ENCODE measurements at regions not wholly inside any gene's neighbourhood (a gene's known extent, or its start where the extent isn't known, plus 50 kb on each side); places are given as distances from the start of the nearest gene placed in this dataset.
"Not testable (repeated sequence)": the region's sequence is repeated elsewhere in the genome, so short reads cannot be mapped to it uniquely, and the experiment has no call there.

GRCh38 chr6:80537118-80537972 is 430.9 kb downstream of the BCKDHB start:
- no peak for DNase-seq

DNA sequence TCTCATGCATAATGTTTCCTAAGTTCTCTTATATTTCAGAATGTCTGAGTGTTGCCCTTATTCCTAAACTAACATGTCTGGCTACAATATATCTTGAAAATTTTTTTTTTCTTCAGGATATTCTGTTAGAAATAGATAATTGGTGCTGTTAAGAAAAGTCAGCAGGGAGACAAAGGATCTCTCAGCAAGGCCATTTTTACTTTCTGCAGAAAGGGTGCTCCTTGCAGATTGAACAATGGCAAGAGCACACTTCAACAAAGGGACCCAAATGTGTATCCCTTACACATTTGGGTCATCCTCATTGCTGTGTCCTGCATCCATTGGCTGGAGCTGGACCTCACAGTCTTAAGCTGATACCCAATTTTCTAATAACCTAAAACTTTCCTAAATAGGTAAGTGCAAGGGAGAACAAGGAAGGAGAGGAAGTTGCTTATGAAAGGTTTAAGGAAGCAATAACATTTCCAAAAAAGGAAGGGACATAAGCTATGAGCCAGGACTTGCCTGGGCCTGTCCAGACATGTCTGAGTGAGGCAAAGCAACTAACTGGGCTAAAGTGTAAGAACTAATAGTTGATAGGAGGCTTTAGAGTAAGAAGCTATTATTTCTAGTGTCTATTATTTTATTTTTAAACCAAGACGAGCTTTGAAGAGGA is 429.6 kb downstream of the BCKDHB start:
- DNase-seq = peak; percentile 34

DNA sequence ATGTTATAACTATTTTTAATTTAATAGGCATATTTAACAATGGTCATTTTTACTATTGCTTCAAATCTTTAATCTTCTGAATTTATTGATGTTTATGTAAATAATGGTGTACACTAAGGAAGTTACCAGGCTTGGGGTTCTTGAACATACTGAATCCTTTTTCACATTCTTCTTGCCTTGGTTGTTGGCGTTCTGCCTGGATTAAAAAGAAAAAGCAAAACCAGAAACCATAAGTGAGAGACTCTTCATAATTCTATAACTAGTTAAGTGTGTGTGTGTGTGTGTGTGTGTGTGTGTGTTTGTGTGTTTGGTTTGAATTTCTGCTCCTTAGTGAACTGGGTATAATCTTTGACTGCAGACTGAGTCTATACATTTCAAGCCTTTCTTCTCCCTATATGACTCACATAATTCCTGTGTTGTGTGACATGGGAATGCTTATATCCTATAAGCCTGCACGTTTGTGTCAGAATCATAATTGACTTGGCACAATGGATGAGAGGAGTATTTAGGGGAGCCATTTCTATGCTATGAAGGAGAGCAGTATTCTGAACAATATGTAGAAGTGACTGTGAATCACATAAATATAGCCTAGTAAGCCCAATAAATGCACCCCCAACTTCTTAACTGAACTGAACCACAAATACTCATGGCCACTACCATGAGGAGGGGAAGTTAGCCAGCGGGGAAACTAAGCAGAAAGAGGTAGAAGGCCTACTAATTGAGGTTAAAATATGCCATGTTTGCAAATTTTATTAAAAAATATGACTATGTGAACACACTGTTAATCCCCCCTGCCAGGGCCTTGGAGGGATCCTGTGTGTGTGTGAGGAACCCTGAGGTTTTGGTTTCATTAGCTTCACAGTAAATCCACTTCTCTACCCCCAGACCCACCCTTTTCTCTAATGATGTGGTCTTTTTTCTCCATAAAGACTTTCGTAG is 425.5 kb downstream of the BCKDHB start:
- DNase-seq = no peak

DNA sequence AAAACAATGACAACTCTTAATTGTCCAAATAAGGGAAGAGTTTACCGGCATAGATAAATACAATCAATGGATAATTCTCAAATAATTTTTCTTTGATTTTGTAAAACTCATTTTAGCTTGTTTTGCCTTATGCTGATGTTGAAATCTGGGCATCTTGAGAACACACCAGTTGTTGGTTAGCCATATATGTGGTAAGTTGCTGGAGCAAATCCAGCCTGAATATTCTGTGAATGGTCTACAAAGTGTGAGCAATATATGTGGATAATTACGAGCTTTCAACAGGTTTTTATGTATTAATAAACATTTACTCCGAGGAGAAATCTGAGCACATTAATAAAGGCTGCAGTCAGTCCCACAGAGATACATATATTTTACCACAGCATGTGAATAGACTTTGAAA is 423.6 kb downstream of the BCKDHB start:
- DNase-seq = no peak

- DNase-seq = no peak
These were observed 421.6 kb downstream of the BCKDHB start for GRCh38 chr6:80528115-80528514.

GRCh38 chr6:80527552-80528052 is 421.1 kb downstream of the BCKDHB start:
- DNase-seq = no peak

- DNase-seq = no peak
These were observed 417.1 kb downstream of the BCKDHB start for GRCh38 chr6:80523531-80523997.

GRCh38 chr6:80523010-80523409 is 416.5 kb downstream of the BCKDHB start:
- DNase-seq = no peak

DNA sequence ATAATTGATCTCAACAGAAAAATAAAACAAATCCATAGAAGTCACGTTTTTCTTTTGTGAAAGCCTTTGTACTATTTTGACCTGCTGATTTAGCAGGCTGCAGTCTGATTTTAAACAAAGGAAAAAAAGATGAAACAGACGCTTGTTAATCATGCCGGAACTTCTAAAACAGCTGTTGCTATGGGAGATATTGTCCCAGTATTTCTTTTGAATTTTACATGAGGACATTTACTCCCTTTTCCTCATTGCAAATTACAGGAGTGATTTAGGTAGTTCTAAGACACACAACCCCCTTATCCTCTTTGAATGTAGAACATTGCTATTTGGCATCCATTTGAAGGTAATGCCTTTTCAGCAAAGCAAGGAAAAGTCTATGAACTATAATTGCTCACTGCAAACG is 416.1 kb downstream of the BCKDHB start:
- DNase-seq = no peak

GRCh38 chr6:80519811-80520594 is 413.5 kb downstream of the BCKDHB start:
- peak; percentile 77 for DNase-seq

GRCh38 chr6:80517525-80517924 is 411.1 kb downstream of the BCKDHB start:
- no peak for DNase-seq

DNA sequence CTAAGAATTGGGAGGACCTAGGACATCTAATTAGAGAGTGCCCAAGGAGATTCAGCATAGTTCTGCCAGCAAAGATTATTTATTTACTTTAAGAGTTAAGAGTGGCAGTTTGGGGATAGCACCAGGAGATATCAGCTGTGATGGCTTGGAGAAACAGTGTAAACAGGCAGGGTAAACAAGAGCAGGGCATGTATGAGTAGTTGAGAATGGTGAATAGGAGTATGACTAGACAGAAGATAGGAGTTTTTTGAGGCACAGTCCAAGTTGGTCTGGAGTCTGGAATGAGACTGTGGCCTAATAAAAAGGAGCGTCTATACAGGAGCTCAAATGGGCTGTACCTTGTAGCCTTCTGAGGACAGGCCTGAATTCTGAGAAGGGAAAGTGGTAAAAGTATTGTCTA is 404.1 kb downstream of the BCKDHB start:
- DNase-seq = not testable (repeated sequence)

DNA sequence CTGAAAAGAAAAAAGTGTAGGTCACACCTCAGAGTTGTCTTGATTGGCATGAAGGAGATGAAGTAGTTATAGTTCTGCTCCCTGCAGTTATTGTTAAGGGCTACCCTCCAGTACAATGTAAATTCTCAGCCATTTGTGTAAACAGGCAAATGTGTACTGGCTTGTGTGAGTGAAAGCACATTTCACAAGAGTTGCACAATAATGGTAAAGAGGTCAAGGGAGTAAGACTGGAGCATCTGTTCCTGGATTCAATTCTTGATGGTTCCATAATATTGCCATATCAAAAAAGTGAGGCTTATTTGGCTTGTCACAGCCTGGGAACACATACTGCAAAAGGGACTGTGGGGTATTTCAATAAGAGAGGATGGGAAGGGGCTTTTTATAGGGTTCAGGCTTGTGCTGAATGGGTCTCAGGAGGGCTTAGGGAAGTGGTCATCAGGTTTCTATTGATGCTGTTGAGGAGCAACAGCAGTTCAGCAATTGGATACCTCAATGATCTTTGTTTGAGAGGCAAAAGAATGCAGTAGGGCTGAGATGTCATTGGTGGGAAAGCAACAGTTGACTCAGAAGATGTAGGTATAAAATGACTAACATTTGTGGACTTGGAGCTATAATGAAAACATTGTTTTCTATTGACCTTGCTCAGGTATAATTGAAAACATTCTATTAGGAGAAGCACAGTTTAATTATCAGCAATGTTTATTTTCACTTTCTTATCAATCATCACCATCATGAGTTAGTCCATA is 402.6 kb downstream of the BCKDHB start:
- peak; percentile 58 for DNase-seq

DNA sequence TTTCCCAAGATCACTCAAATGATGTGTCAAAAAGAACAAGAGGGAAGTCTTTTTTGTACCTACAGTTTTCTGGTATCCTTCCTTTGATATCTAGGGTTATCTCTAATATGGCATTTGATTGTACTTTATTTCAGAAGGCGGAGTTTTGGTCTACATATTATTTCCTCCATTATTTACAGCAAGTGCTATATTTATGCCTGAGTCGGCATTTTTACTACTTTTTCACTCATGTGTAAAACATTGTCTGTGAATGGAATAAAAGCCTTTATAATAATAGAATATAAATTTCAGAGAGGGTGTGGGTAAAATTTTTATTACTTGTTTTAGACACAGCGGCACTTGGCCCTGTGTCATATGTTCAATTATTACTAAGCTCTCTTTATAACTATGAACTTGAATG is 398.4 kb downstream of the BCKDHB start:
- DNase-seq = no peak

DNA sequence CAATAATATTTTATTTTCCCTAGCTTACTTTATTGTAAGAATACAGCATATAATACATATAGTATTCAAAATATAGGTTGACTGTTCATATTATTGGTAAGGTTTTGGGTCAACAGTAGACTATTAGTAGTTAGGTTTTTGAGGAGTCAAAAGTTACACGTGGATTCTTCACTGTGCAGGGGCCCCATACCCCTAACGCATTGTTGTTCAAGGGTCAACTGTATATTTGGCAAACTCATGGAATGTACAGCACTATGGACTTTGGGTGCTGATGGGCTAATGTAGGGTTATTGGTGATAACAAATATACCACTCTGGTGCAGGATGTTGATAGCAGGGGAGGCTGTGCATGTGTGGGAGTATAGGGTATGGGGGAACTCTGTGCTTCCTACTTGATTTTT is 397.2 kb downstream of the BCKDHB start:
- no peak for DNase-seq

DNA sequence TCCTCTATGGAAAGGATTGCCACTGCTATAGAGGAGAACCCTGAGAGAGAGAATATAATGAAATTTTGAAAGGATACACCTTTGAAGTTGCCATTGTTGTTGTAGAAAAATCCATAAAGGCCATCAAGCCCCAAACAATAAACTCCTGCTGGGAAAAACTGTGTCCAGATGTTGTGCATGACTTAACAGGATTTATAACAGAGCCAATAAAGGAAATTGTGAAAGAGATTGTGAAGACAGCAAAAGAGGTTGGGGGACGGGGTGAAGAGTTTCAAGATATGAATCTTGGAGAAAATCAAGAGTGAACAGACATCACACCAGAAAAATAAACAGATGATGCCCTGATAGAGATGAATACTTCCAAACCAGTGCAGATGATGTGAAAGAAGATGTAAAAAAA is 396.4 kb downstream of the BCKDHB start:
- no peak for DNase-seq

GRCh38 chr6:80501636-80502035 is 395.2 kb downstream of the BCKDHB start:
- no peak for DNase-seq

GRCh38 chr6:80497696-80498486 is 391.4 kb downstream of the BCKDHB start:
- not testable (repeated sequence) for DNase-seq

DNA sequence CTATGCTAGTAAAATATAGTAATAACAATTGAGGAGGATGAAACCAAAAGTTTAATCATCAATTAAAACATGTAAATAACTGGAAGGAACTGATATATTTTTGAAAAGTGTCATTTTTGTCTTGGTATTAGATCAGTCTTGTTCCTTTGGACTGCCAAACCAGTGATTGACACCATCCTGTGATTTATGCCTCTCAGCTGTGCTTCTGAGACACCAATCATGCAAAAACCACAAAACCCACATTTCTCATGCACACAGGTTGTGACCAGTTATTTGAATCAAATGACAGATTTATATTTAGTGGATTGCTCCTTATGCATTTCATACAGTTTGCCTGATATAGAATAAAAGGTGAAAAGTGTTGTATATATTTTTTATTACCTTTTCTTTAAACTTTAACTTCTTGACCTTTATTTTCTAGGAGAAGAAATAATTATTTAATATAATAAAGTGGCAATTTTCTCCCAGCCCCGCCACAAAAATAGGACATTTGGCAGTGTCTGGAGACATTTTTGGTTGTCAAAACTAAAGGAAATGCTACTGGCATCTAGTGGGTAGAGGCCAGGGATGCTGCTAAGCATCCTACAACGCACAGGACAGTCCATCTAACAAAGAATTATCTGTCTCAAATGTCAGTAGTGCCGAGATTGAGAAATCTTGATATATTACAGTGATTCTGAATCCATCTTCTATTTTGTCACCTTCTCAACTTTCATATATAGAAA is 383.6 kb downstream of the BCKDHB start:
- DNase-seq = no peak

DNA sequence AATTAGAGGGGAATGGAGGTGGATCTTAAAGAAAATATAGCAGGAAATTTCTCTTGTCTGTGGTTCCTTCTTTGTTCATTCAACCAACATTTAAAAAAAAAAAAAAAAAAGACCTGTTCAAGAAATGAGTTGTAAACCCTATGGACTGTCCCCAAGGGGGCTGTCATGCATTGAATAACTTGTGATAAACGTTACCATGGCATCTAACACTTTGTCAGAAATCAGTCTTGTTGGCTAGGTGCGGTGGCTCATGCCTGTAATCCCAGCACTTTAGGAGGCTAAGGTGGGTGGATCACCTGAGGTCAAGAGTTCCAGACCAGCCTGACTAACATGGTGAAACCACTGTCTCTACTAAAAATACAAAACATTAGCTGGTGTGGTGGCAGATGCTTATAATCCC is 381.7 kb downstream of the BCKDHB start:
- no peak for DNase-seq

Measured in HCEC 1CT (cell line).